Loucy (cell line): ENCODE measurements at regions not wholly inside any gene's neighbourhood (a gene's known extent, or its start where the extent isn't known, plus 50 kb on each side); places are given as distances from the start of the nearest gene placed in this dataset.

ENCODE experiments used
- EZH2phosphoT487 ChIP-seq: fragments of 200-600 bp; IDR thresholded peaks from 2 replicates; pipeline ENCODE4 v1.6.1; 2018; ENCODE audit warnings: antibody characterized with exemption, mild to moderate bottlenecking, moderate library complexity, borderline replicate concordance
- TF ChIP-seq, protein P1 (sequence below): fragments of 200-600 bp; sonication (generic); conservative IDR thresholded peaks from 2 replicates; pipeline ENCODE4 v1.5.1; 2014; ENCODE audit warnings: mild to moderate bottlenecking, antibody characterized with exemption, low read length

GRCh38 chrX:40331353-40331752, 233.6 kb upstream of the BCOR start:
- TF ChIP-seq, protein P1, sequence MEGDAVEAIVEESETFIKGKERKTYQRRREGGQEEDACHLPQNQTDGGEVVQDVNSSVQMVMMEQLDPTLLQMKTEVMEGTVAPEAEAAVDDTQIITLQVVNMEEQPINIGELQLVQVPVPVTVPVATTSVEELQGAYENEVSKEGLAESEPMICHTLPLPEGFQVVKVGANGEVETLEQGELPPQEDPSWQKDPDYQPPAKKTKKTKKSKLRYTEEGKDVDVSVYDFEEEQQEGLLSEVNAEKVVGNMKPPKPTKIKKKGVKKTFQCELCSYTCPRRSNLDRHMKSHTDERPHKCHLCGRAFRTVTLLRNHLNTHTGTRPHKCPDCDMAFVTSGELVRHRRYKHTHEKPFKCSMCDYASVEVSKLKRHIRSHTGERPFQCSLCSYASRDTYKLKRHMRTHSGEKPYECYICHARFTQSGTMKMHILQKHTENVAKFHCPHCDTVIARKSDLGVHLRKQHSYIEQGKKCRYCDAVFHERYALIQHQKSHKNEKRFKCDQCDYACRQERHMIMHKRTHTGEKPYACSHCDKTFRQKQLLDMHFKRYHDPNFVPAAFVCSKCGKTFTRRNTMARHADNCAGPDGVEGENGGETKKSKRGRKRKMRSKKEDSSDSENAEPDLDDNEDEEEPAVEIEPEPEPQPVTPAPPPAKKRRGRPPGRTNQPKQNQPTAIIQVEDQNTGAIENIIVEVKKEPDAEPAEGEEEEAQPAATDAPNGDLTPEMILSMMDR: no peak
- TF ChIP-seq EZH2phosphoT487: no peak
